IMR-90 (cell line): ENCODE measurements at regions not wholly inside any gene's neighbourhood (a gene's known extent, or its start where the extent isn't known, plus 50 kb on each side); places are given as distances from the start of the nearest gene placed in this dataset.

Experiments used
- CEBPB ChIP-seq: IDR thresholded peaks from 2 replicates; pipeline ENCODE4 v1.6.1; 2012; ENCODE audit warnings: low read depth, low read length, improper control_type of control experiment
- CTCF ChIP-seq: conservative IDR thresholded peaks from 2 replicates; pipeline ENCODE4 v1.5.1; 2012; ENCODE audit warnings: mild to moderate bottlenecking, low read depth, low read length, improper control_type of control experiment
- FOS ChIP-seq: fragments of 150-350 bp; IDR thresholded peaks from 2 replicates; pipeline ENCODE4 v1.6.1; 2016; ENCODE audit warnings: low read depth, low read length
- MAFK ChIP-seq: IDR thresholded peaks from 2 replicates; pipeline ENCODE4 v1.6.1; 2012; ENCODE audit warnings: low read depth, low read length, improper control_type of control experiment
- MAZ ChIP-seq: IDR thresholded peaks from 2 replicates; pipeline ENCODE4 v1.6.1; 2012; ENCODE audit warnings: low read depth, mild to moderate bottlenecking, low read length, improper control_type of control experiment, moderate library complexity, borderline replicate concordance
- POLR2A ChIP-seq: IDR thresholded peaks from 2 replicates; pipeline ENCODE4 v1.6.1; 2012; ENCODE audit warnings: mild to moderate bottlenecking, low read depth, low read length
- RCOR1 ChIP-seq: IDR thresholded peaks from 2 replicates; pipeline ENCODE4 v1.6.1; 2012; ENCODE audit warnings: mild to moderate bottlenecking, low read length, improper control_type of control experiment; ENCODE audit not compliant: insufficient replicate concordance
- RFX5 ChIP-seq: IDR thresholded peaks from 2 replicates; pipeline ENCODE4 v1.8.0; 2012; ENCODE audit warnings: low read depth, mild to moderate bottlenecking, low read length, moderate library complexity
- USF2 ChIP-seq: fragments of 150-350 bp; IDR thresholded peaks from 2 replicates; pipeline ENCODE4 v1.6.1; 2017; ENCODE audit warnings: mild to moderate bottlenecking, antibody characterized with exemption, low read length, low read depth

DNA sequence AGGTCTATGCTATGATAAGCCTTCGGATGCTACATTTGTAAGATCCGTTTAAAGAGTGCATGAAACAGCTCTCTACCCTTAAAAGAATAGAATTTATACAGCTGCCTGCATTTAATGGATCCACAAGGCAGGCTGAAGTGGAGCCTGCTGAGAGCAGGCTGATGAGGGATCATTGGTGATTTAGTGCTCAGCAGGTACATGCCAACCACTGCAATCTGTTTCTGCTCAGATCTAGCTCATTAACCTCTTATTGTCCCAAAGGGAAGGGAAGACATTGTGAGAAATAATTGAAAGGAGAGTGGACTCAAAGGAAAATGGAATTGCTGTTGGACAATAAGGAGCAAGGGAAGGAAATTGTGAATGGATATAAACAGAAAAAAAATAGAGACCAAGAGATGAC, 822.6 kb downstream of the TRIB2 start:
- TF ChIP-seq CTCF: no peak
- TF ChIP-seq FOS: no peak
- no peak for TF ChIP-seq RFX5
- TF ChIP-seq POLR2A: no peak
- TF ChIP-seq USF2: no peak
- no peak for TF ChIP-seq MAZ
- no peak for TF ChIP-seq CEBPB
- TF ChIP-seq RCOR1: no peak
- no peak for TF ChIP-seq MAFK
